Liver (tissue), 8 donors: ENCODE measurements at regions not wholly inside any gene's neighbourhood (a gene's known extent, or its start where the extent isn't known, plus 50 kb on each side); places are given as distances from the start of the nearest gene placed in this dataset.

Experiments used
- DNase-seq: peaks from one replicate; pipeline ENCODE4 v3.0.0-alpha.2; 2017; ENCODE audit warnings: low spot score
- H3K27ac ChIP-seq, 2 donors: one replicate each; pipeline ENCODE4 v1.7.0; 2013; ENCODE audit warnings: inconsistent platforms in 2 of 2, low read length in 2 of 2, control low read depth in 1 of 2, low read depth in 1 of 2, mild to moderate bottlenecking in 1 of 2
- H3K27me3 ChIP-seq, 4 donors: one replicate each; pipeline versions ENCODE4 v1.6.1 to v1.7.0; 2013; ENCODE audit warnings: low read length in 3 of 4, inconsistent platforms in 1 of 4, mild to moderate bottlenecking in 1 of 4, moderate library complexity in 1 of 4; ENCODE audit not compliant: control insufficient read depth in 4 of 4, insufficient read depth in 4 of 4
- H3K36me3 ChIP-seq, 4 donors: one replicate each; pipeline versions ENCODE4 v1.6.1 to v1.7.0; 2013; ENCODE audit warnings: low read length in 3 of 4, mild to moderate bottlenecking in 3 of 4, low read depth in 1 of 4, moderate library complexity in 1 of 4; ENCODE audit not compliant: control insufficient read depth in 4 of 4, insufficient read depth in 3 of 4
- H3K4me1 ChIP-seq, 4 donors: one replicate each; pipeline versions ENCODE4 v1.6.1 to v1.7.0; 2013; ENCODE audit warnings: low read length in 3 of 4, mild to moderate bottlenecking in 3 of 4, moderate library complexity in 1 of 4; ENCODE audit not compliant: control insufficient read depth in 4 of 4, insufficient read depth in 4 of 4
- H3K4me3 ChIP-seq, 3 donors: one replicate each; pipeline versions ENCODE4 v1.6.1 to v1.7.0; 2013; ENCODE audit warnings: low read length in 3 of 3, control low read depth in 1 of 3, low read depth in 1 of 3, mild to moderate bottlenecking in 1 of 3
- H3K9ac ChIP-seq, 2 donors: one replicate each; pipeline ENCODE4 v1.7.0; 2013; ENCODE audit warnings: low read length in 2 of 2, mild to moderate bottlenecking in 2 of 2, moderate library complexity in 2 of 2, control low read depth in 1 of 2, low read depth in 1 of 2
- H3K9me3 ChIP-seq, 4 donors: one replicate each; pipeline versions ENCODE4 v1.6.1 to v1.7.0; 2013; ENCODE audit warnings: low read length in 3 of 4; ENCODE audit not compliant: control insufficient read depth in 4 of 4
- ATF3 ChIP-seq: IDR thresholded peaks from 2 replicates; pipeline ENCODE4 v1.6.1; 2016; ENCODE audit warnings: antibody characterized with exemption
- CTCF ChIP-seq: fragments of 150-350 bp; IDR thresholded peaks from 2 replicates; pipeline ENCODE4 v1.5.1; 2017; ENCODE audit warnings: improper control_type of control experiment, low read depth, low read length; ENCODE audit not compliant: missing input control
- EGR1 ChIP-seq, 2 donors: IDR thresholded peaks; 2 replicates each; pipeline ENCODE4 v1.6.1; 2016 to 2018; ENCODE audit warnings: antibody characterized with exemption in 2 of 2, low read depth in 2 of 2
- FOXA1 ChIP-seq: IDR thresholded peaks from 2 replicates; pipeline ENCODE4 v1.6.1; 2016; ENCODE audit warnings: antibody characterized with exemption
- FOXA2 ChIP-seq: IDR thresholded peaks from 2 replicates; pipeline ENCODE4 v1.6.1; 2016; ENCODE audit warnings: antibody characterized with exemption
- GABPA ChIP-seq, 2 donors: IDR thresholded peaks in 1 of 2; conservative IDR thresholded peaks in 1 of 2; 2 replicates each; pipeline ENCODE4 v1.6.1; 2016; ENCODE audit warnings: antibody characterized with exemption in 2 of 2, mild to moderate bottlenecking in 1 of 2, moderate library complexity in 1 of 2
- HNF4A ChIP-seq, 2 donors: conservative IDR thresholded peaks; 2 replicates each; pipeline ENCODE4 v1.6.1; 2016; ENCODE audit warnings: antibody characterized with exemption in 2 of 2, mild to moderate bottlenecking in 2 of 2
- HNF4G ChIP-seq: IDR thresholded peaks from 2 replicates; pipeline ENCODE4 v1.6.1; 2016; ENCODE audit warnings: antibody characterized with exemption
- JUND ChIP-seq, 2 donors: IDR thresholded peaks; 2 replicates each; pipeline ENCODE4 v1.6.1; 2016; ENCODE audit warnings: antibody characterized with exemption in 2 of 2
- MAX ChIP-seq: IDR thresholded peaks from 2 replicates; pipeline ENCODE4 v1.6.1; 2016; ENCODE audit warnings: antibody characterized with exemption
- NR2F2 ChIP-seq: IDR thresholded peaks from 2 replicates; pipeline ENCODE4 v1.6.1; 2016; ENCODE audit warnings: antibody characterized with exemption
- RAD21 ChIP-seq, 2 donors: IDR thresholded peaks; 2 replicates each; pipeline ENCODE4 v1.6.1; 2016; ENCODE audit warnings: antibody characterized with exemption in 2 of 2, mild to moderate bottlenecking in 2 of 2
- REST ChIP-seq: IDR thresholded peaks from 2 replicates; pipeline ENCODE4 v1.6.1; 2016; ENCODE audit warnings: antibody characterized with exemption, mild to moderate bottlenecking
- RXRA ChIP-seq, 2 donors: IDR thresholded peaks; 2 replicates each; pipeline ENCODE4 v1.6.1; 2017 to 2018; ENCODE audit warnings: antibody characterized with exemption in 2 of 2, mild to moderate bottlenecking in 1 of 2
- SP1 ChIP-seq: IDR thresholded peaks from 2 replicates; pipeline ENCODE4 v1.6.1; 2018; ENCODE audit warnings: antibody characterized with exemption, mild to moderate bottlenecking
- TAF1 ChIP-seq: conservative IDR thresholded peaks from 2 replicates; pipeline ENCODE4 v1.6.1; 2016; ENCODE audit warnings: antibody characterized with exemption, mild to moderate bottlenecking
- YY1 ChIP-seq: IDR thresholded peaks from 2 replicates; pipeline ENCODE4 v1.6.1; 2016; ENCODE audit warnings: antibody characterized with exemption, mild to moderate bottlenecking
- WGBS: extraction: QIAGEN DNeasy Blood & Tissue Kit; methylation state at CpG from one replicate; pipeline ENCODE4 v1.1.7; 2013; 5-methylcytosine and 5-hydroxymethylcytosine counted together
- TF ChIP-seq, protein P1 (sequence below): IDR thresholded peaks from 2 replicates; pipeline ENCODE4 v1.6.1; 2016; ENCODE audit warnings: antibody characterized with exemption
- donor health status: healthy.
- donor health status: healthy.
- donor health status: healthy.
- donor health status: healthy.
- donor health status: healthy.

GRCh38 chr2:160592401-160592800 lies 98.8 kb upstream of the RBMS1 start:
- DNase-seq, result no peak
- no peaks in the 10 kb centered on the region for H3K36me3 ChIP-seq
- no peak overlapping the region for H3K4me3 ChIP-seq
- no peak for TF ChIP-seq HNF4A (conservative IDR thresholded peaks at IDR 0.05)
- no peak for TF ChIP-seq CTCF
- no peak for TF ChIP-seq GABPA (IDR thresholded peaks at IDR 0.05 in 1 of 2, conservative IDR thresholded peaks at IDR 0.05 in 1 of 2)
- no peak for TF ChIP-seq FOXA2
- TF ChIP-seq RAD21 (IDR thresholded peaks at IDR 0.05), result no peak
- no peak for TF ChIP-seq MAX
- TF ChIP-seq REST, result no peak
- 91% methylated on average over 1 of the region's 1 CpG for WGBS
- no peaks in the 10 kb centered on the region for H3K9me3 ChIP-seq
- no peak overlapping the region for H3K27ac ChIP-seq
- no peaks in the 10 kb centered on the region for H3K4me1 ChIP-seq
- no peaks in the 10 kb centered on the region for H3K27me3 ChIP-seq
- no peak overlapping the region for H3K9ac ChIP-seq

- Histone ChIP-seq H3K4me3 (no peak overlapping the region), H3K27ac (no peak overlapping the region), H3K4me1 (no peaks in the 10 kb centered on the region), H3K9ac (no peak overlapping the region), H3K27me3 (no peaks in the 10 kb centered on the region), H3K9me3 (no peaks in the 10 kb centered on the region), H3K36me3 (no peaks in the 10 kb centered on the region)
- TF ChIP-seq FOXA2, result no peak
- no peak for TF ChIP-seq HNF4A (conservative IDR thresholded peaks at IDR 0.05)
- TF ChIP-seq CTCF, result no peak
- no peak for TF ChIP-seq HNF4G
- no peak for TF ChIP-seq GABPA (IDR thresholded peaks at IDR 0.05 in 1 of 2, conservative IDR thresholded peaks at IDR 0.05 in 1 of 2)
- TF ChIP-seq JUND (IDR thresholded peaks at IDR 0.05), result no peak
- no peak for TF ChIP-seq YY1
- TF ChIP-seq ATF3, result no peak
- no peak for TF ChIP-seq NR2F2
- TF ChIP-seq REST, result no peak
- no peak for TF ChIP-seq RAD21 (IDR thresholded peaks at IDR 0.05)
- no peak for TF ChIP-seq RXRA (IDR thresholded peaks at IDR 0.05)
- TF ChIP-seq, protein P1, sequence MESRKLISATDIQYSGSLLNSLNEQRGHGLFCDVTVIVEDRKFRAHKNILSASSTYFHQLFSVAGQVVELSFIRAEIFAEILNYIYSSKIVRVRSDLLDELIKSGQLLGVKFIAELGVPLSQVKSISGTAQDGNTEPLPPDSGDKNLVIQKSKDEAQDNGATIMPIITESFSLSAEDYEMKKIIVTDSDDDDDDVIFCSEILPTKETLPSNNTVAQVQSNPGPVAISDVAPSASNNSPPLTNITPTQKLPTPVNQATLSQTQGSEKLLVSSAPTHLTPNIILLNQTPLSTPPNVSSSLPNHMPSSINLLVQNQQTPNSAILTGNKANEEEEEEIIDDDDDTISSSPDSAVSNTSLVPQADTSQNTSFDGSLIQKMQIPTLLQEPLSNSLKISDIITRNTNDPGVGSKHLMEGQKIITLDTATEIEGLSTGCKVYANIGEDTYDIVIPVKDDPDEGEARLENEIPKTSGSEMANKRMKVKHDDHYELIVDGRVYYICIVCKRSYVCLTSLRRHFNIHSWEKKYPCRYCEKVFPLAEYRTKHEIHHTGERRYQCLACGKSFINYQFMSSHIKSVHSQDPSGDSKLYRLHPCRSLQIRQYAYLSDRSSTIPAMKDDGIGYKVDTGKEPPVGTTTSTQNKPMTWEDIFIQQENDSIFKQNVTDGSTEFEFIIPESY, result no peak
- TF ChIP-seq FOXA1, result no peak
- TF ChIP-seq SP1, result no peak
- no peak for TF ChIP-seq EGR1 (IDR thresholded peaks at IDR 0.05; ENCODE audit: low read depth in 2 of 2)
- TF ChIP-seq TAF1, result no peak
- TF ChIP-seq MAX, result no peak
- DNase-seq, result no peak
These were observed 99.4 kb upstream of the RBMS1 start for GRCh38 chr2:160592993-160593392.
